Activated CD4-positive, CD25-positive, alpha-beta regulatory T cell treated with anti-CD3 and anti-CD28 coated beads, Interleukin-2, amount 50 U/mL, for 72 hours (primary cell): ENCODE measurements at regions not wholly inside any gene's neighbourhood (a gene's known extent, or its start where the extent isn't known, plus 50 kb on each side); places are given as distances from the start of the nearest gene placed in this dataset.
"Not testable (repeated sequence)": the region's sequence is repeated elsewhere in the genome, so short reads cannot be mapped to it uniquely, and the experiment has no call there.

Source experiments
- DNase-seq: peaks from one replicate; pipeline ENCODE4 v3.0.0; 2021

GRCh38 chr1:14320986-14321385 lies 277.5 kb upstream of the KAZN start:
- no peak for DNase-seq

- DNase-seq = no peak
Observed at GRCh38 chr1:14321422-14321821, 277.1 kb upstream of the KAZN start.

GRCh38 chr1:14323568-14324247 lies 274.8 kb upstream of the KAZN start:
- no peak for DNase-seq

- no peak for DNase-seq
Observed at GRCh38 chr1:14324248-14324630, 274.2 kb upstream of the KAZN start.

- DNase-seq = no peak
Observed at GRCh38 chr1:14326857-14327256, 271.6 kb upstream of the KAZN start.

GRCh38 chr1:14328685-14329084 lies 269.8 kb upstream of the KAZN start:
- no peak for DNase-seq

GRCh38 chr1:14332158-14332557 lies 266.3 kb upstream of the KAZN start:
- DNase-seq = no peak

GRCh38 chr1:14334336-14335176 lies 263.9 kb upstream of the KAZN start:
- DNase-seq = no peak

- DNase-seq = no peak
Observed at GRCh38 chr1:14338509-14338908, 260.0 kb upstream of the KAZN start.

- no peak for DNase-seq
Observed at GRCh38 chr1:14339288-14339687, 259.2 kb upstream of the KAZN start.

GRCh38 chr1:14340002-14340785 lies 258.3 kb upstream of the KAZN start:
- DNase-seq = no peak

- DNase-seq = no peak
Observed at GRCh38 chr1:14341147-14341546, 257.3 kb upstream of the KAZN start.

GRCh38 chr1:14345946-14346550 lies 252.4 kb upstream of the KAZN start:
- DNase-seq = no peak

GRCh38 chr1:14347186-14347585 lies 251.3 kb upstream of the KAZN start:
- DNase-seq = no peak

- DNase-seq = no peak
Observed at GRCh38 chr1:14347776-14348175, 250.7 kb upstream of the KAZN start.

- no peak for DNase-seq
Observed at GRCh38 chr1:14350197-14350596, 248.3 kb upstream of the KAZN start.

GRCh38 chr1:14352897-14353296 lies 245.6 kb upstream of the KAZN start:
- no peak for DNase-seq

GRCh38 chr1:14361005-14361404 lies 237.5 kb upstream of the KAZN start:
- DNase-seq = not testable (repeated sequence)

- DNase-seq = no peak
Observed at GRCh38 chr1:14362331-14362730, 236.2 kb upstream of the KAZN start.

- no peak for DNase-seq
Observed at GRCh38 chr1:14363036-14363590, 235.4 kb upstream of the KAZN start.

GRCh38 chr1:14363707-14364413 lies 234.6 kb upstream of the KAZN start:
- DNase-seq = no peak

GRCh38 chr1:14365301-14365988 lies 233.0 kb upstream of the KAZN start:
- no peak for DNase-seq
